Mucosa of descending colon (tissue), 3 donors: ENCODE measurements at regions not wholly inside any gene's neighbourhood (a gene's known extent, or its start where the extent isn't known, plus 50 kb on each side); places are given as distances from the start of the nearest gene placed in this dataset.

Source experiments
- ATAC-seq: fragments of 200-7000 bp; cut with Tn5 transposase; one replicate; pipeline ENCODE4 v1.9.1; 2020; ENCODE audit warnings: mild to moderate bottlenecking, moderate library complexity
- DNase-seq, 3 donors: peaks; one replicate each; pipeline ENCODE4 v3.0.0-alpha.2; 2020
- H3K36me3 ChIP-seq: fragments of 200-600 bp; one replicate; pipeline ENCODE4 v1.8.0; 2021; ENCODE audit warnings: low read depth, mild to moderate bottlenecking
- H3K4me1 ChIP-seq: fragments of 200-600 bp; one replicate; pipeline ENCODE4 v1.8.0; 2021; ENCODE audit warnings: low read depth, mild to moderate bottlenecking
- H3K4me3 ChIP-seq: fragments of 200-600 bp; one replicate; pipeline ENCODE4 v1.8.0; 2021; ENCODE audit warnings: mild to moderate bottlenecking
- H3K9me3 ChIP-seq: fragments of 200-600 bp; one replicate; pipeline ENCODE4 v1.8.0; 2021; ENCODE audit warnings: mild to moderate bottlenecking
- CTCF ChIP-seq: fragments of 200-600 bp; IDR thresholded peaks from one replicate; pipeline ENCODE4 v1.8.0; 2022; ENCODE audit warnings: antibody characterized with exemption, mild to moderate bottlenecking
- intact Hi-C, 2 donors: fragments of 100-400 bp; cut with DNase I in 1 of 2; cut with micrococcal nuclease in 1 of 2; formaldehyde crosslinking; loops; one replicate each; pipeline versions ENCODE4 v1.11.0 to v1.11.1; 2022; cut with DNase I, micrococcal nuclease
- donor health status: DM: no; HTN: no; CAD: no; lungs with moderate emphysema.
- donor health status: DM: no; HTN: no; CAD: no.
- donor health status: DM: no; HTN: yes; CAD: no.

GRCh38 chr14:71734885-71735284, 197.3 kb upstream of the RGS6 start:
- no peak for TF ChIP-seq CTCF
- Histone ChIP-seq H3K9me3 (no peaks in the 10 kb centered on the region), H3K36me3 (peaks cover 3% of the 10 kb centered on the region), H3K4me1 (no peaks in the 10 kb centered on the region), H3K4me3 (no peak overlapping the region)
- intact Hi-C loops, result no loop called here
- ATAC-seq (no peak), DNase-seq (no peak)

GRCh38 chr14:71737760-71738159, 194.5 kb upstream of the RGS6 start:
- intact Hi-C loops, result no loop called here
- no peak for ATAC-seq
- no peak for DNase-seq

GRCh38 chr14:71739273-71739990, 192.8 kb upstream of the RGS6 start:
- TF ChIP-seq CTCF, result no peak
- Histone ChIP-seq H3K4me1 (no peaks in the 10 kb centered on the region), H3K4me3 (no peak overlapping the region), H3K36me3 (peaks cover 2% of the 10 kb centered on the region), H3K9me3 (no peaks in the 10 kb centered on the region)
- ATAC-seq (peak; percentile 98), DNase-seq (peak in 2 of 3 donors; percentile 42 to 69)
- intact Hi-C loops, result no loop called here

More at GRCh38 chr14:71737760-71738159, 194.5 kb upstream of the RGS6 start:
- H3K4me1 ChIP-seq, result no peaks in the 10 kb centered on the region
- H3K9me3 ChIP-seq, result no peaks in the 10 kb centered on the region
- no peak overlapping the region for H3K4me3 ChIP-seq
- peaks cover 3% of the 10 kb centered on the region for H3K36me3 ChIP-seq
- no peak for TF ChIP-seq CTCF

GRCh38 chr14:71741241-71741640, 191.0 kb upstream of the RGS6 start:
- intact Hi-C loops, result no loop called here
- Histone ChIP-seq H3K9me3 (no peaks in the 10 kb centered on the region), H3K36me3 (no peaks in the 10 kb centered on the region), H3K4me1 (no peaks in the 10 kb centered on the region), H3K4me3 (no peak overlapping the region)
- no peak for TF ChIP-seq CTCF
- DNase-seq, result no peak
- no peak for ATAC-seq

GRCh38 chr14:71742485-71742884, 189.7 kb upstream of the RGS6 start:
- intact Hi-C loops, result no loop called here
- Histone ChIP-seq H3K4me1 (no peaks in the 10 kb centered on the region), H3K4me3 (no peak overlapping the region), H3K36me3 (no peaks in the 10 kb centered on the region), H3K9me3 (no peaks in the 10 kb centered on the region)
- TF ChIP-seq CTCF, result no peak
- DNase-seq (no peak), ATAC-seq (no peak)
